Activated naive CD4-positive, alpha-beta T cell treated with anti-CD3 and anti-CD28 coated beads for 36 hours (primary cell): ENCODE measurements at regions not wholly inside any gene's neighbourhood (a gene's known extent, or its start where the extent isn't known, plus 50 kb on each side); places are given as distances from the start of the nearest gene placed in this dataset.

Source experiments
- CTCF ChIA-PET: fragments of 350-600 bp; sonication (Branson Sonifier 250); formaldehyde crosslinking; loops from one replicate; lab custom pipeline; 2021; ENCODE audit warnings: antibody characterized with exemption; lab: Charles Lee
- DNase-seq: peaks from one replicate; pipeline ENCODE4 v3.0.0-alpha.2; 2020
- H3K27ac Mint-ChIP-seq: one replicate; pipeline ENCODE4 v1.8.0; 2021; ENCODE audit warnings: mild to moderate bottlenecking, mixed read lengths
- H3K27me3 Mint-ChIP-seq: one replicate; pipeline ENCODE4 v1.8.0; 2021; ENCODE audit warnings: low read depth, mixed read lengths
- H3K36me3 Mint-ChIP-seq: one replicate; pipeline ENCODE4 v1.8.0; 2021; ENCODE audit warnings: low read depth, mixed read lengths
- H3K4me1 Mint-ChIP-seq: one replicate; pipeline ENCODE4 v1.8.0; 2021; ENCODE audit warnings: low read depth, mixed read lengths
- H3K4me3 Mint-ChIP-seq: one replicate; pipeline ENCODE4 v1.8.0; 2021; ENCODE audit warnings: mild to moderate bottlenecking, moderate library complexity, mixed read lengths
- H3K9me3 Mint-ChIP-seq: one replicate; pipeline ENCODE4 v1.8.0; 2021; ENCODE audit warnings: mixed read lengths
- intact Hi-C: fragments of 100-400 bp; cut with micrococcal nuclease; formaldehyde crosslinking; loops from one replicate; pipeline ENCODE4 v1.15.1; 2023

- Mint-ChIP-seq H3K27me3 (peaks cover 16% of the 10 kb centered on the region), H3K9me3 (no peaks in the 10 kb centered on the region), H3K36me3 (no peaks in the 10 kb centered on the region), H3K4me3 (no peak overlapping the region), H3K27ac (no peak overlapping the region), H3K4me1 (no peaks in the 10 kb centered on the region)
- CTCF ChIA-PET, result no interaction called here
- intact Hi-C loops, result no loop called here
- DNase-seq, result no peak
Observed at GRCh38 chr17:79213305-79213704, 138.7 kb downstream of the ENGASE start.

GRCh38 chr17:79212149-79213087 lies 137.8 kb downstream of the ENGASE start:
- CTCF ChIA-PET, result no interaction called here
- Mint-ChIP-seq H3K27me3 (peaks cover 16% of the 10 kb centered on the region), H3K36me3 (no peaks in the 10 kb centered on the region), H3K4me1 (no peaks in the 10 kb centered on the region), H3K27ac (no peak overlapping the region), H3K9me3 (no peaks in the 10 kb centered on the region), H3K4me3 (no peak overlapping the region)
- intact Hi-C loops, result no loop called here
- DNase-seq, result no peak

- no peak for DNase-seq
- no peaks in the 10 kb centered on the region for H3K9me3 Mint-ChIP-seq
- no peaks in the 10 kb centered on the region for H3K4me1 Mint-ChIP-seq
- H3K36me3 Mint-ChIP-seq, result no peaks in the 10 kb centered on the region
- H3K27ac Mint-ChIP-seq, result no peak overlapping the region
- CTCF ChIA-PET, result no interaction called here
- no peak overlapping the region for H3K4me3 Mint-ChIP-seq
- H3K27me3 Mint-ChIP-seq, result peaks cover 16% of the 10 kb centered on the region
- intact Hi-C loops, result no loop called here
Observed at GRCh38 chr17:79211061-79211770, 136.6 kb downstream of the ENGASE start.

- DNase-seq, result no peak
- CTCF ChIA-PET, result no interaction called here
- Mint-ChIP-seq H3K4me1 (no peaks in the 10 kb centered on the region), H3K27ac (no peak overlapping the region), H3K27me3 (peaks cover 16% of the 10 kb centered on the region), H3K4me3 (no peak overlapping the region), H3K36me3 (no peaks in the 10 kb centered on the region), H3K9me3 (no peaks in the 10 kb centered on the region)
- intact Hi-C loops, result no loop called here
Observed at GRCh38 chr17:79210638-79211037, 136.0 kb downstream of the ENGASE start.

- H3K4me3 Mint-ChIP-seq, result no peak overlapping the region
- no peaks in the 10 kb centered on the region for H3K4me1 Mint-ChIP-seq
- H3K27me3 Mint-ChIP-seq, result peaks cover 8% of the 10 kb centered on the region
- DNase-seq, result no peak
- no peaks in the 10 kb centered on the region for H3K9me3 Mint-ChIP-seq
- CTCF ChIA-PET, result interaction anchor here (0.7 kb wide), 1 partner anchor 190 kb away, joined by 3 read pairs; no protein-coding TSS in a partner anchor
- intact Hi-C loops, result no loop called here
- no peaks in the 10 kb centered on the region for H3K36me3 Mint-ChIP-seq
- H3K27ac Mint-ChIP-seq, result no peak overlapping the region
Observed at GRCh38 chr17:79207960-79208359, 133.3 kb downstream of the ENGASE start.

GRCh38 chr17:79205688-79206205 lies 131.1 kb downstream of the ENGASE start:
- Mint-ChIP-seq H3K4me3 (no peak overlapping the region), H3K9me3 (no peaks in the 10 kb centered on the region), H3K27me3 (peaks cover 8% of the 10 kb centered on the region), H3K36me3 (no peaks in the 10 kb centered on the region), H3K4me1 (no peaks in the 10 kb centered on the region), H3K27ac (no peak overlapping the region)
- no peak for DNase-seq
- intact Hi-C loops, result no loop called here
- CTCF ChIA-PET, result no interaction called here

GRCh38 chr17:79204261-79204660 lies 129.6 kb downstream of the ENGASE start:
- no peak overlapping the region for H3K4me3 Mint-ChIP-seq
- H3K9me3 Mint-ChIP-seq, result no peaks in the 10 kb centered on the region
- intact Hi-C loops, result no loop called here
- no peaks in the 10 kb centered on the region for H3K36me3 Mint-ChIP-seq
- H3K27me3 Mint-ChIP-seq, result peaks cover 11% of the 10 kb centered on the region
- H3K4me1 Mint-ChIP-seq, result no peaks in the 10 kb centered on the region
- no peak overlapping the region for H3K27ac Mint-ChIP-seq
- CTCF ChIA-PET, result no interaction called here
- DNase-seq, result no peak

GRCh38 chr17:79203657-79204056 lies 129.0 kb downstream of the ENGASE start:
- no peak overlapping the region for H3K4me3 Mint-ChIP-seq
- intact Hi-C loops, result no loop called here
- H3K36me3 Mint-ChIP-seq, result no peaks in the 10 kb centered on the region
- peaks cover 14% of the 10 kb centered on the region for H3K27me3 Mint-ChIP-seq
- no peak overlapping the region for H3K27ac Mint-ChIP-seq
- DNase-seq, result no peak
- H3K9me3 Mint-ChIP-seq, result no peaks in the 10 kb centered on the region
- CTCF ChIA-PET, result no interaction called here
- no peaks in the 10 kb centered on the region for H3K4me1 Mint-ChIP-seq

GRCh38 chr17:79203016-79203415 lies 128.4 kb downstream of the ENGASE start:
- intact Hi-C loops, result no loop called here

GRCh38 chr17:79202480-79202879 lies 127.9 kb downstream of the ENGASE start:
- H3K27ac Mint-ChIP-seq, result no peak overlapping the region
- CTCF ChIA-PET, result no interaction called here
- no peak for DNase-seq
- no peak overlapping the region for H3K4me3 Mint-ChIP-seq
- H3K4me1 Mint-ChIP-seq, result no peaks in the 10 kb centered on the region
- no peaks in the 10 kb centered on the region for H3K9me3 Mint-ChIP-seq
- no peaks in the 10 kb centered on the region for H3K36me3 Mint-ChIP-seq
- intact Hi-C loops, result no loop called here
- peaks cover 14% of the 10 kb centered on the region for H3K27me3 Mint-ChIP-seq

More at GRCh38 chr17:79203016-79203415, 128.4 kb downstream of the ENGASE start:
- no peak overlapping the region for H3K27ac Mint-ChIP-seq
- DNase-seq, result no peak
- H3K4me3 Mint-ChIP-seq, result no peak overlapping the region
- no peaks in the 10 kb centered on the region for H3K9me3 Mint-ChIP-seq
- H3K36me3 Mint-ChIP-seq, result no peaks in the 10 kb centered on the region
- H3K4me1 Mint-ChIP-seq, result no peaks in the 10 kb centered on the region
- CTCF ChIA-PET, result no interaction called here
- H3K27me3 Mint-ChIP-seq, result peaks cover 14% of the 10 kb centered on the region

GRCh38 chr17:79201536-79202227 lies 127.1 kb downstream of the ENGASE start:
- no peak for DNase-seq
- Mint-ChIP-seq H3K4me3 (no peak overlapping the region), H3K27ac (no peak overlapping the region), H3K27me3 (peaks cover 16% of the 10 kb centered on the region), H3K9me3 (no peaks in the 10 kb centered on the region), H3K36me3 (no peaks in the 10 kb centered on the region), H3K4me1 (no peaks in the 10 kb centered on the region)
- CTCF ChIA-PET, result no interaction called here
- intact Hi-C loops, result no loop called here

- DNase-seq, result no peak
- H3K9me3 Mint-ChIP-seq, result no peaks in the 10 kb centered on the region
- no peaks in the 10 kb centered on the region for H3K36me3 Mint-ChIP-seq
- no peak overlapping the region for H3K4me3 Mint-ChIP-seq
- no peak overlapping the region for H3K27ac Mint-ChIP-seq
- no peaks in the 10 kb centered on the region for H3K4me1 Mint-ChIP-seq
- peaks cover 20% of the 10 kb centered on the region for H3K27me3 Mint-ChIP-seq
- intact Hi-C loops, result no loop called here
- CTCF ChIA-PET, result no interaction called here
Observed at GRCh38 chr17:79201119-79201518, 126.5 kb downstream of the ENGASE start.
